ENCODE measurements at regions not wholly inside any gene's neighbourhood (a gene's known extent, or its start where the extent isn't known, plus 50 kb on each side); places are given as distances from the start of the nearest gene placed in this dataset.

GRCh38 chr22:48268771-48269552, 1506.5 kb downstream of the TBC1D22A start:
- no peak overlapping the region for H3K4me3 ChIP-seq (ENCODE audit: low read length, poor library complexity, severe bottlenecking)
- no peak overlapping the region for H3K4me2 ChIP-seq (ENCODE audit: low read depth, low read length, poor library complexity, severe bottlenecking)
- TF ChIP-seq EZH2phosphoT487 (IDR thresholded peaks at IDR 0.05; ENCODE audit: borderline replicate concordance), result no peak
- no peak for TF ChIP-seq CTCF (conservative IDR thresholded peaks at IDR 0.05; ENCODE audit: low read length)
- H3K4me1 ChIP-seq (ENCODE audit: insufficient read depth, low read length, poor library complexity, severe bottlenecking), result no peaks in the 10 kb centered on the region
- H3K79me2 ChIP-seq (ENCODE audit: insufficient read depth, low read length), result no peaks in the 10 kb centered on the region
- no peaks in the 10 kb centered on the region for H3K36me3 ChIP-seq (ENCODE audit: insufficient read depth, low read length)
- H4K20me1 ChIP-seq (ENCODE audit: insufficient read depth, low read length, poor library complexity, severe bottlenecking), result no peaks in the 10 kb centered on the region
- H3K9me3 ChIP-seq (ENCODE audit: insufficient read depth, low read depth, low read length), result no peaks in the 10 kb centered on the region
- no peak overlapping the region for H3K9ac ChIP-seq (ENCODE audit: low read depth, low read length, poor library complexity, severe bottlenecking)
- no peaks in the 10 kb centered on the region for H3K27me3 ChIP-seq (ENCODE audit: insufficient read depth, low read length, poor library complexity, severe bottlenecking)
- no peaks in the 10 kb centered on the region for H3F3A ChIP-seq (ENCODE audit: low read depth)
- no peaks in the 10 kb centered on the region for H3K9me2 ChIP-seq (replicated peaks; ENCODE audit: low read depth, low read length)
- H2AFZ ChIP-seq (ENCODE audit: low read length), result no peak overlapping the region

GRCh38 chr22:48268293-48268692, 1505.8 kb downstream of the TBC1D22A start:
- H3K36me3 ChIP-seq (ENCODE audit: insufficient read depth, low read length), result no peaks in the 10 kb centered on the region
- no peaks in the 10 kb centered on the region for H3K79me2 ChIP-seq (ENCODE audit: insufficient read depth, low read length)
- H3K4me3 ChIP-seq (ENCODE audit: low read length, poor library complexity, severe bottlenecking), result no peak overlapping the region
- no peaks in the 10 kb centered on the region for H4K20me1 ChIP-seq (ENCODE audit: insufficient read depth, low read length, poor library complexity, severe bottlenecking)
- no peak overlapping the region for H3K4me2 ChIP-seq (ENCODE audit: low read depth, low read length, poor library complexity, severe bottlenecking)
- no peaks in the 10 kb centered on the region for H3K9me3 ChIP-seq (ENCODE audit: insufficient read depth, low read depth, low read length)
- H2AFZ ChIP-seq (ENCODE audit: low read length), result no peak overlapping the region
- no peaks in the 10 kb centered on the region for H3K27me3 ChIP-seq (ENCODE audit: insufficient read depth, low read length, poor library complexity, severe bottlenecking)
- no peak overlapping the region for H3K9ac ChIP-seq (ENCODE audit: low read depth, low read length, poor library complexity, severe bottlenecking)
- no peaks in the 10 kb centered on the region for H3K9me2 ChIP-seq (replicated peaks; ENCODE audit: low read depth, low read length)
- no peak for TF ChIP-seq CTCF (conservative IDR thresholded peaks at IDR 0.05; ENCODE audit: low read length)
- no peak for TF ChIP-seq EZH2phosphoT487 (IDR thresholded peaks at IDR 0.05; ENCODE audit: borderline replicate concordance)
- no peaks in the 10 kb centered on the region for H3K4me1 ChIP-seq (ENCODE audit: insufficient read depth, low read length, poor library complexity, severe bottlenecking)
- no peaks in the 10 kb centered on the region for H3F3A ChIP-seq (ENCODE audit: low read depth)

- Histone ChIP-seq H3K36me3 (ENCODE audit: insufficient read depth, low read length) (no peaks in the 10 kb centered on the region), H3K9ac (ENCODE audit: low read depth, low read length, poor library complexity, severe bottlenecking) (no peak overlapping the region), H3F3A (ENCODE audit: low read depth) (no peaks in the 10 kb centered on the region), H3K27me3 (ENCODE audit: insufficient read depth, low read length, poor library complexity, severe bottlenecking) (no peaks in the 10 kb centered on the region), H3K4me2 (ENCODE audit: low read depth, low read length, poor library complexity, severe bottlenecking) (no peak overlapping the region), H3K9me2 (replicated peaks; ENCODE audit: low read depth, low read length) (no peaks in the 10 kb centered on the region), H3K4me1 (ENCODE audit: insufficient read depth, low read length, poor library complexity, severe bottlenecking) (no peaks in the 10 kb centered on the region), H2AFZ (ENCODE audit: low read length) (no peak overlapping the region), H4K20me1 (ENCODE audit: insufficient read depth, low read length, poor library complexity, severe bottlenecking) (no peaks in the 10 kb centered on the region), H3K9me3 (ENCODE audit: insufficient read depth, low read depth, low read length) (no peaks in the 10 kb centered on the region), H3K79me2 (ENCODE audit: insufficient read depth, low read length) (no peaks in the 10 kb centered on the region), H3K4me3 (ENCODE audit: low read length, poor library complexity, severe bottlenecking) (no peak overlapping the region)
- no peak for TF ChIP-seq EZH2phosphoT487 (IDR thresholded peaks at IDR 0.05; ENCODE audit: borderline replicate concordance)
- no peak for TF ChIP-seq CTCF (conservative IDR thresholded peaks at IDR 0.05; ENCODE audit: low read length)
Observed at GRCh38 chr22:48267681-48268080, 1505.2 kb downstream of the TBC1D22A start.
